C4-2B (cell line): ENCODE measurements at regions not wholly inside any gene's neighbourhood (a gene's known extent, or its start where the extent isn't known, plus 50 kb on each side); places are given as distances from the start of the nearest gene placed in this dataset.

Experiments
- CTCF ChIP-seq: fragments of 450-650 bp; conservative IDR thresholded peaks from 2 replicates; pipeline ENCODE4 v1.5.1; 2017; ENCODE audit warnings: mild to moderate bottlenecking
- ZFX ChIP-seq: fragments of 450-650 bp; IDR thresholded peaks from 2 replicates; pipeline ENCODE4 v1.6.1; 2017

GRCh38 chr12:69163681-69164362, 75.5 kb upstream of the CPSF6 start:
- TF ChIP-seq CTCF (no peak), ZFX (no peak)
